CD4-positive, alpha-beta memory T cell (primary cell): ENCODE measurements at regions not wholly inside any gene's neighbourhood (a gene's known extent, or its start where the extent isn't known, plus 50 kb on each side); places are given as distances from the start of the nearest gene placed in this dataset.

Experiments
- CTCF ChIA-PET: fragments of 350-600 bp; sonication (Branson Sonifier 250); formaldehyde crosslinking; loops from one replicate; lab custom pipeline; 2021; ENCODE audit warnings: inconsistent platforms; ENCODE audit not compliant: partially characterized antibody; lab: Charles Lee
- POLR2A ChIA-PET: fragments of 350-600 bp; sonication (Branson Sonifier 250); formaldehyde crosslinking; loops from one replicate; lab custom pipeline; 2021; ENCODE audit not compliant: partially characterized antibody; lab: Charles Lee
- DNase-seq, 5 donors: peaks; one replicate each; pipeline versions ENCODE4 v3.0.0 to v3.0.0-alpha.2; 2020 to 2022; ENCODE audit warnings: mixed read lengths in 1 of 5
- H3K27ac ChIP-seq: one replicate; pipeline ENCODE4 v1.7.0; 2013; ENCODE audit warnings: low read depth, low read length
- H3K27me3 ChIP-seq: 2 replicates; pipeline ENCODE4 v1.7.0; 2013; ENCODE audit warnings: mild to moderate bottlenecking, low read length, moderate library complexity; ENCODE audit not compliant: insufficient read depth
- H3K36me3 ChIP-seq: 2 replicates; pipeline ENCODE4 v1.7.0; 2013; ENCODE audit warnings: mild to moderate bottlenecking, low read length, moderate library complexity; ENCODE audit not compliant: insufficient read depth
- H3K4me1 ChIP-seq: 2 replicates; pipeline ENCODE4 v1.7.0; 2013; ENCODE audit warnings: mild to moderate bottlenecking, low read length, moderate library complexity; ENCODE audit not compliant: insufficient read depth
- H3K4me3 ChIP-seq, 2 donors: one replicate each; pipeline ENCODE4 v1.7.0; 2013; ENCODE audit warnings: low read length in 2 of 2, mild to moderate bottlenecking in 1 of 2
- H3K9me3 ChIP-seq, 2 donors: one replicate each; pipeline ENCODE4 v1.7.0; 2013; ENCODE audit warnings: low read length in 2 of 2, control low read depth in 1 of 2; ENCODE audit not compliant: control insufficient read depth in 1 of 2
- H3K27ac Mint-ChIP-seq, 7 donors: one replicate each; pipeline ENCODE4 v1.8.0; 2020 to 2021; ENCODE audit warnings: mixed read lengths in 7 of 7, mild to moderate bottlenecking in 6 of 7, inconsistent platforms in 3 of 7, moderate library complexity in 3 of 7
- H3K27me3 Mint-ChIP-seq, 2 donors: one replicate each; pipeline ENCODE4 v1.8.0; 2020 to 2021; ENCODE audit warnings: mixed read lengths in 2 of 2
- H3K36me3 Mint-ChIP-seq, 2 donors: one replicate each; pipeline ENCODE4 v1.8.0; 2020 to 2021; ENCODE audit warnings: mixed read lengths in 2 of 2, inconsistent platforms in 1 of 2, mild to moderate bottlenecking in 1 of 2
- H3K4me1 Mint-ChIP-seq, 4 donors: one replicate each; pipeline ENCODE4 v1.8.0; 2020 to 2021; ENCODE audit warnings: mixed read lengths in 4 of 4, mild to moderate bottlenecking in 1 of 4
- H3K4me3 Mint-ChIP-seq, 8 donors: one replicate each; pipeline ENCODE4 v1.8.0; 2020 to 2021; ENCODE audit warnings: mixed read lengths in 8 of 8, mild to moderate bottlenecking in 7 of 8, moderate library complexity in 6 of 8, inconsistent platforms in 3 of 8
- H3K9me3 Mint-ChIP-seq, 8 donors: one replicate each; pipeline ENCODE4 v1.8.0; 2020 to 2021; ENCODE audit warnings: mixed read lengths in 8 of 8, mild to moderate bottlenecking in 5 of 8, inconsistent platforms in 3 of 8, moderate library complexity in 1 of 8
- intact Hi-C: fragments of 100-400 bp; cut with micrococcal nuclease; formaldehyde crosslinking; loops from one replicate; pipeline ENCODE4 v1.15.1; 2023

- ChIA-PET CTCF (no interaction called here), POLR2A (no interaction called here)
- H3K9me3 ChIP-seq: no peaks in the 10 kb centered on the region
- Mint-ChIP-seq H3K9me3 (peaks cover 0 to 4% (median under 1%) of the 10 kb centered on the region in 8 donors), H3K4me3 (no peak overlapping the region), H3K27ac (no peak overlapping the region), H3K27me3 (peaks cover 2% of the 10 kb centered on the region in 2 donors), H3K4me1 (no peaks in the 10 kb centered on the region), H3K36me3 (no peaks in the 10 kb centered on the region)
- no peaks in the 10 kb centered on the region for H3K27me3 ChIP-seq
- H3K4me3 ChIP-seq: no peak overlapping the region
- H3K4me1 ChIP-seq: no peaks in the 10 kb centered on the region
- no peak overlapping the region for H3K27ac ChIP-seq
- intact Hi-C loops: no loop called here
- H3K36me3 ChIP-seq: no peaks in the 10 kb centered on the region
- no peak for DNase-seq
Measured at GRCh38 chr1:217921126-217921904, 290.2 kb downstream of the SPATA17 start.

DNA sequence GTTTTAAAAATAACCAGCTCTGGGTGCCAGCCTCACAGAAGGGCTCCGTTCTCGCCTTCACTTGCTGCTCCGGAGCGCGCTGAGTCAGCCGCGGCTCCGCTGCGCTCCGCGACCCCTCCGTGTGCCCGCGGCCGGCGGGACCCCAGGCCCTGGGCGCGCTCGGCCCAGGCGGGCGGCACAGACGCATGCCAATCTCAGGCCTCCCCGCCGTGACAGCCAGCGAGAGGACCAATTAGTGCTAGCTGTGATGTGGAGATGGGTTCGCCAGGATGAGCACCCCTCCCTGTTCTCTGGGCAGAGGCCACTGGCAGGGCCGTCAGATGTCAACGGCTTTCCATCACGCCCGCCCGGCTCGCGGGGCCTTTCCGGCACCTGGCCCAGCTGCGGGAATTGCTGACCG, 293.8 kb downstream of the SPATA17 start:
- Mint-ChIP-seq H3K27me3 (peaks cover 2% of the 10 kb centered on the region in 2 donors), H3K4me1 (no peaks in the 10 kb centered on the region), H3K27ac (no peak overlapping the region), H3K4me3 (no peak overlapping the region), H3K36me3 (no peaks in the 10 kb centered on the region), H3K9me3 (peaks cover 0 to 10% (median 2%) of the 10 kb centered on the region in 8 donors)
- H3K27ac ChIP-seq: no peak overlapping the region
- DNase-seq: no peak
- no peaks in the 10 kb centered on the region for H3K27me3 ChIP-seq
- no peak overlapping the region for H3K4me3 ChIP-seq
- intact Hi-C loops: no loop called here
- no peaks in the 10 kb centered on the region for H3K9me3 ChIP-seq
- no peaks in the 10 kb centered on the region for H3K4me1 ChIP-seq
- CTCF ChIA-PET: no interaction called here
- no peaks in the 10 kb centered on the region for H3K36me3 ChIP-seq
- POLR2A ChIA-PET: no interaction called here

GRCh38 chr1:217929213-217929885, 298.2 kb downstream of the SPATA17 start:
- CTCF ChIA-PET: no interaction called here
- H3K27ac Mint-ChIP-seq: no peak overlapping the region
- H3K9me3 Mint-ChIP-seq: peaks cover 0 to 10% (median 2%) of the 10 kb centered on the region in 8 donors

DNA sequence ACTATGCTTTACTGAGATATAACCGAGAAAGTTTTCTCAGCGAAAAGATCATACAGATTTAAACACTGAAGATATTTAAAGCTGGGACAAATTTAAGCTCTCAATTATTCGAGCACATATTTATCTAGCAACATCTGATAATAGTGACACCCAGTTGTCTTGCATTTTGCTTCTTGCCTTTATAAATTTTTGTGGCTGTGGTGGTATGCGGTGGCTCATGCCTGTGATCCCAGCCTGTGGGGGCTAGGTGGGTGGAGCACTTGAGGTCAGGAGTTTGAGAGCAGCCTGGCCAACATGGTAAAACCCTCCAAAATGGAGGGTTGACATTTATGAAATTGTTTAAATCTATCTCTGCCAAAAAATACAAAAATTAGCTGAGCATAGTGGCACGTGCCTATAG, 312.2 kb downstream of the SPATA17 start:
- Histone ChIP-seq H3K36me3 (no peaks in the 10 kb centered on the region), H3K4me3 (no peak overlapping the region), H3K9me3 (no peaks in the 10 kb centered on the region), H3K27me3 (no peaks in the 10 kb centered on the region), H3K27ac (no peak overlapping the region), H3K4me1 (no peaks in the 10 kb centered on the region)
- Mint-ChIP-seq H3K27ac (no peak overlapping the region), H3K4me1 (no peaks in the 10 kb centered on the region), H3K4me3 (no peak overlapping the region), H3K27me3 (no peaks in the 10 kb centered on the region), H3K36me3 (no peaks in the 10 kb centered on the region), H3K9me3 (peaks cover 0 to 6% (median 1%) of the 10 kb centered on the region in 8 donors)
- ChIA-PET CTCF (no interaction called here), POLR2A (no interaction called here)
- intact Hi-C loops: no loop called here
- no peak for DNase-seq

More at GRCh38 chr1:217929213-217929885, 298.2 kb downstream of the SPATA17 start:
- H3K27me3 Mint-ChIP-seq: peaks cover 2% of the 10 kb centered on the region in 2 donors
- DNase-seq: no peak
- intact Hi-C loops: no loop called here
- no peak overlapping the region for H3K4me3 ChIP-seq
- no peaks in the 10 kb centered on the region for H3K36me3 Mint-ChIP-seq
- H3K9me3 ChIP-seq: no peaks in the 10 kb centered on the region
- H3K4me3 Mint-ChIP-seq: no peak overlapping the region
- no peak overlapping the region for H3K27ac ChIP-seq
- no peaks in the 10 kb centered on the region for H3K4me1 ChIP-seq
- POLR2A ChIA-PET: no interaction called here
- no peaks in the 10 kb centered on the region for H3K27me3 ChIP-seq
- no peaks in the 10 kb centered on the region for H3K4me1 Mint-ChIP-seq
- H3K36me3 ChIP-seq: no peaks in the 10 kb centered on the region

GRCh38 chr1:217944550-217944949, 313.4 kb downstream of the SPATA17 start:
- DNase-seq: no peak
- Histone ChIP-seq H3K27me3 (no peaks in the 10 kb centered on the region), H3K4me1 (no peaks in the 10 kb centered on the region), H3K27ac (no peak overlapping the region), H3K9me3 (no peaks in the 10 kb centered on the region), H3K36me3 (no peaks in the 10 kb centered on the region), H3K4me3 (no peak overlapping the region)
- H3K9me3 Mint-ChIP-seq: peaks cover 0 to 6% (median 1%) of the 10 kb centered on the region in 8 donors
- CTCF ChIA-PET: no interaction called here
- intact Hi-C loops: no loop called here
- no peaks in the 10 kb centered on the region for H3K27me3 Mint-ChIP-seq
- H3K4me3 Mint-ChIP-seq: no peak overlapping the region
- H3K27ac Mint-ChIP-seq: no peak overlapping the region
- no peaks in the 10 kb centered on the region for H3K36me3 Mint-ChIP-seq
- POLR2A ChIA-PET: no interaction called here
- no peaks in the 10 kb centered on the region for H3K4me1 Mint-ChIP-seq

- Mint-ChIP-seq H3K4me3 (no peak overlapping the region), H3K36me3 (no peaks in the 10 kb centered on the region), H3K27me3 (no peaks in the 10 kb centered on the region), H3K4me1 (no peaks in the 10 kb centered on the region), H3K9me3 (peaks cover 0 to 6% (median 1%) of the 10 kb centered on the region in 8 donors), H3K27ac (no peak overlapping the region)
- no peaks in the 10 kb centered on the region for H3K27me3 ChIP-seq
- DNase-seq: no peak
- no peak overlapping the region for H3K27ac ChIP-seq
- POLR2A ChIA-PET: no interaction called here
- H3K4me3 ChIP-seq: no peak overlapping the region
- no peaks in the 10 kb centered on the region for H3K36me3 ChIP-seq
- CTCF ChIA-PET: no interaction called here
- H3K9me3 ChIP-seq: no peaks in the 10 kb centered on the region
- H3K4me1 ChIP-seq: no peaks in the 10 kb centered on the region
- intact Hi-C loops: no loop called here
Measured at GRCh38 chr1:217946511-217946910, 315.4 kb downstream of the SPATA17 start.

DNA sequence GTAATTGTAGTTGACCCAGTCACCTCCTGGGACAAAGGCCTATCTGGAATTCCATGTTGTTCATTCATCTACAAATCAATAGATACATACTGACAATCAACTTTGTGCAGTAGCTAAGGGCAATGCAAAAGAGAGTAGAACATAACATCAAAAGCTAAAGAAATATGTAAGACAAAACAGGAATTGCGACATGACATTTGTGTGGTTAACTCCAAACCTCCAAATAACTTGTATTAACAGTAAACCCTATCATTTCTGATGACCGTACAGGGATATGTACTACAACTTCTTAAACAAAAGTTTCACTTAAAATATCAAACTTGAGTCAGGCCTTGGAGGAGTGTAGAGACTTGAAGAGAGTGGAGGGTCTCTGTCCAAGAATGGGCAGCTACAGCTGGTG, 317.6 kb downstream of the SPATA17 start:
- H3K4me3 ChIP-seq: no peak overlapping the region
- no peak overlapping the region for H3K4me3 Mint-ChIP-seq
- DNase-seq: no peak
- H3K36me3 ChIP-seq: no peaks in the 10 kb centered on the region
- H3K4me1 Mint-ChIP-seq: no peaks in the 10 kb centered on the region
- intact Hi-C loops: no loop called here
- peaks cover 0 to 5% (median 1%) of the 10 kb centered on the region in 8 donors for H3K9me3 Mint-ChIP-seq
- no peaks in the 10 kb centered on the region for H3K27me3 Mint-ChIP-seq
- H3K27ac Mint-ChIP-seq: no peak overlapping the region
- no peaks in the 10 kb centered on the region for H3K9me3 ChIP-seq
- no peak overlapping the region for H3K27ac ChIP-seq
- ChIA-PET POLR2A (no interaction called here), CTCF (no interaction called here)
- H3K4me1 ChIP-seq: no peaks in the 10 kb centered on the region
- no peaks in the 10 kb centered on the region for H3K27me3 ChIP-seq
- H3K36me3 Mint-ChIP-seq: no peaks in the 10 kb centered on the region
